ENCODE measurements at regions not wholly inside any gene's neighbourhood (a gene's known extent, or its start where the extent isn't known, plus 50 kb on each side); places are given as distances from the start of the nearest gene placed in this dataset.

- DNase-seq (no peak), ATAC-seq (ENCODE audit: low read depth) (no peak)
- ChIA-PET CTCF (interaction anchor here (0.6 to 0.8 kb wide), 5 partner anchors 18 to 1370 kb away, joined by 3 to 5 read pairs (median 3); no protein-coding TSS in a partner anchor), POLR2A (ENCODE audit: unreplicated experiment) (no interaction called here)
- Histone ChIP-seq H3K4ac (ENCODE audit: low read depth, low read length) (no peak overlapping the region), H3K27me3 (ENCODE audit: control insufficient read depth, insufficient read depth, low read length) (no peaks in the 10 kb centered on the region), H2BK15ac (ENCODE audit: low read depth, low read length) (no peak overlapping the region), H3K9ac (ENCODE audit: low read depth, low read length) (no peak overlapping the region), H2AK5ac (ENCODE audit: low read depth, low read length) (no peak overlapping the region), H3K14ac (replicated peaks; ENCODE audit: low read depth, low read length) (no peak overlapping the region), H2BK20ac (ENCODE audit: low read depth, low read length) (no peak overlapping the region), H4K8ac (ENCODE audit: low read depth in 2 of 2, low read length in 2 of 2) (no peak overlapping the region), H2BK120ac (ENCODE audit: low read depth, low read length) (no peak overlapping the region), H4K91ac (ENCODE audit: insufficient read depth, low read depth, low read length) (no peak overlapping the region), H3K9me1 (ENCODE audit: insufficient read depth, low read length) (no peaks in the 10 kb centered on the region), H3K27ac (ENCODE audit: insufficient read depth, low read length) (no peak overlapping the region), H3K4me1 (ENCODE audit: control insufficient read depth, insufficient read depth, low read length) (no peaks in the 10 kb centered on the region), H3K79me1 (ENCODE audit: low read depth in 1 of 2, low read length in 2 of 2) (no peaks in the 10 kb centered on the region), H3K4me3 (ENCODE audit: insufficient read depth, low read depth, low read length) (no peak overlapping the region), H3K18ac (ENCODE audit: low read depth, low read length) (no peak overlapping the region), H2AFZ (replicated peaks; ENCODE audit: low read length, poor library complexity) (no peak overlapping the region), H2BK5ac (ENCODE audit: low read depth, low read length, poor library complexity, severe bottlenecking) (no peak overlapping the region), H4K20me1 (ENCODE audit: insufficient read depth, low read length) (no peaks in the 10 kb centered on the region), H3K4me2 (ENCODE audit: low read depth, low read length) (no peak overlapping the region), H3K9me3 (ENCODE audit: control insufficient read depth, insufficient read depth, low read length) (no peaks in the 10 kb centered on the region), H4K5ac (ENCODE audit: low read depth, low read length) (no peak overlapping the region), H3K36me3 (ENCODE audit: control insufficient read depth, insufficient read depth, low read length) (no peaks in the 10 kb centered on the region), H3K23ac (ENCODE audit: low read depth, low read length) (no peak overlapping the region), H2AK9ac (replicated peaks; ENCODE audit: low read depth, low read length, poor library complexity) (no peak overlapping the region), H3K56ac (ENCODE audit: extremely low read depth, insufficient read depth, low read length) (no peak overlapping the region)
- dilution Hi-C loops (cut with HindIII; ENCODE audit: low sequenced_read_pairs, unreplicated experiment) (no loop called here), intact Hi-C loops (cut with micrococcal nuclease) (no loop called here), in situ Hi-C loops (cut with MboI; ENCODE audit: low sequenced_read_pairs) (no loop called here)
- no CpG with 5 or more reads among the region's 1 CpG for WGBS, 2 experiments (ENCODE audit: extremely low coverage in 2 of 2, insufficient read length in 1 of 2)
- TF ChIP-seq, protein P1, sequence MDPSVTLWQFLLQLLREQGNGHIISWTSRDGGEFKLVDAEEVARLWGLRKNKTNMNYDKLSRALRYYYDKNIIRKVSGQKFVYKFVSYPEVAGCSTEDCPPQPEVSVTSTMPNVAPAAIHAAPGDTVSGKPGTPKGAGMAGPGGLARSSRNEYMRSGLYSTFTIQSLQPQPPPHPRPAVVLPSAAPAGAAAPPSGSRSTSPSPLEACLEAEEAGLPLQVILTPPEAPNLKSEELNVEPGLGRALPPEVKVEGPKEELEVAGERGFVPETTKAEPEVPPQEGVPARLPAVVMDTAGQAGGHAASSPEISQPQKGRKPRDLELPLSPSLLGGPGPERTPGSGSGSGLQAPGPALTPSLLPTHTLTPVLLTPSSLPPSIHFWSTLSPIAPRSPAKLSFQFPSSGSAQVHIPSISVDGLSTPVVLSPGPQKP (IDR thresholded peaks at IDR 0.05; ENCODE audit: borderline replicate concordance, low read depth, low read length), result no peak
- no peak for TF ChIP-seq MAFK (IDR thresholded peaks at IDR 0.05; ENCODE audit: low read depth, low read length)
- TF ChIP-seq CHD1 (IDR thresholded peaks at IDR 0.05; ENCODE audit: low read depth, low read length), result no peak
- no peak for TF ChIP-seq MXI1 (IDR thresholded peaks at IDR 0.05; ENCODE audit: borderline replicate concordance, low read depth, low read length)
- no peak for TF ChIP-seq POLR2A (IDR thresholded peaks at IDR 0.05; ENCODE audit: low read depth, low read length)
- TF ChIP-seq CEBPB (IDR thresholded peaks at IDR 0.05; ENCODE audit: low read depth, low read length), result no peak
- no peak for TF ChIP-seq NFE2L2 (IDR thresholded peaks at IDR 0.05; ENCODE audit: low read depth, low read length)
- TF ChIP-seq RCOR1 (IDR thresholded peaks at IDR 0.05; ENCODE audit: insufficient replicate concordance, low read length), result no peak
- TF ChIP-seq USF2 (IDR thresholded peaks at IDR 0.05; ENCODE audit: low read depth, low read length), result no peak
- no TSS peak for BruUV-seq (replicated peaks)
Measured at GRCh38 chr5:107184871-107185270, 485.9 kb downstream of the EFNA5 start.

Data from IMR-90 (cell line).